HCT116 (cell line): ENCODE measurements at regions not wholly inside any gene's neighbourhood (a gene's known extent, or its start where the extent isn't known, plus 50 kb on each side); places are given as distances from the start of the nearest gene placed in this dataset.

Experiments
- ATAC-seq: fragments of 200-7000 bp; cut with Tn5 transposase; 2 replicates; pipeline ENCODE4 v1.9.1; 2020; ENCODE audit warnings: mild to moderate bottlenecking, moderate library complexity
- BruUV-seq: library from RNA; stranded (reverse); fragments of 400-500 nt; replicated peaks from 2 replicates; lab custom pipeline; 2021; lab: Mats Ljungman, UMichigan
- CTCF ChIA-PET: fragments of 300-600 bp; sonication (Branson Sonifier 250); formaldehyde crosslinking; loops from one replicate; lab custom pipeline; 2021; ENCODE audit warnings: antibody characterized with exemption; lab: Charles Lee
- POLR2A ChIA-PET: fragments of 300-600, 350-600 bp; sonication (Branson Sonifier 250); formaldehyde crosslinking; loops from one replicate; lab custom pipeline; 2021; ENCODE audit warnings: antibody characterized with exemption; lab: Charles Lee
- RAD21 ChIA-PET, 2 experiments: fragments of 300-600 bp; sonication (Branson Sonifier 250); formaldehyde crosslinking; loops; one replicate each; lab custom pipeline; 2023; ENCODE audit warnings: low total read pairs in 2 of 2; ENCODE audit not compliant: uncharacterized antibody in 2 of 2, unreplicated experiment in 2 of 2, low non-redundant PET in 1 of 2; lab: Charles Lee
- DNase-seq: peaks from one replicate; pipeline ENCODE4 v3.0.0-alpha.2; 2010; ENCODE audit warnings: low read depth, low spot score
- H2AFZ ChIP-seq: fragments of 200-600 bp; shearing (Covaris generic), sonication (generic); 2 replicates; pipeline ENCODE4 v1.6.1; 2017; ENCODE audit warnings: low read depth, mixed run types, mixed read lengths, antibody characterized with exemption, low read length; ENCODE audit not compliant: poor library complexity, severe bottlenecking
- H3K27ac ChIP-seq: 2 replicates; pipeline ENCODE4 v1.5.1; 2012; ENCODE audit warnings: low read depth, low read length
- H3K27me3 ChIP-seq: fragments of 200-600 bp; sonication (generic); 2 replicates; pipeline ENCODE4 v1.6.1; 2016; ENCODE audit warnings: mixed run types, low read length, mixed read lengths; ENCODE audit not compliant: insufficient read depth
- H3K36me3 ChIP-seq, 2 experiments: fragments of 200-500 bp in 1 of 2; fragments of 200-600 bp in 1 of 2; sonication (Bioruptor generic) in 1 of 2; sonication (generic) in 1 of 2; 2 replicates each; pipeline versions ENCODE4 v1.5.1 to v1.6.1; 2014 to 2016; ENCODE audit warnings: low read length in 2 of 2, inconsistent platforms in 1 of 2, mixed read lengths in 1 of 2, mixed run types in 1 of 2; ENCODE audit not compliant: insufficient read depth in 2 of 2, control insufficient read depth in 1 of 2
- H3K4me1 ChIP-seq, 2 experiments: fragments of 200-600 bp in 1 of 2; sonication (generic) in 1 of 2; 2 replicates each; pipeline versions ENCODE4 v1.5.1 to v1.6.1; 2012 to 2017; ENCODE audit warnings: low read length in 2 of 2, inconsistent platforms in 1 of 2, mild to moderate bottlenecking in 1 of 2, mixed read lengths in 1 of 2, mixed run types in 1 of 2, moderate library complexity in 1 of 2; ENCODE audit not compliant: insufficient read depth in 2 of 2, control insufficient read depth in 1 of 2
- H3K4me2 ChIP-seq: fragments of 200-600 bp; sonication (generic); 2 replicates; pipeline ENCODE4 v1.6.1; 2017; ENCODE audit warnings: mixed run types, low read length, mixed read lengths
- H3K4me3 ChIP-seq, 2 experiments: fragments of 200-600 bp in 1 of 2; sonication (generic) in 1 of 2; replicated peaks in 1 of 2; 2 replicates each; pipeline ENCODE4 v1.5.1; 2011 to 2016; ENCODE audit warnings: low read length in 2 of 2, control low read depth in 1 of 2, low read depth in 1 of 2, mild to moderate bottlenecking in 1 of 2, mixed read lengths in 1 of 2, mixed run types in 1 of 2
- H3K79me2 ChIP-seq: fragments of 200-600 bp; sonication (generic); 2 replicates; pipeline ENCODE4 v1.6.1; 2017; ENCODE audit warnings: mild to moderate bottlenecking, mixed run types, low read length, moderate library complexity, mixed read lengths; ENCODE audit not compliant: insufficient read depth
- H3K9ac ChIP-seq: fragments of 200-600 bp; sonication (generic); 2 replicates; pipeline ENCODE4 v1.6.1; 2016; ENCODE audit warnings: low read length, mixed read lengths
- H3K9me2 ChIP-seq: fragments of 200-600 bp; sonication (generic), shearing (Covaris generic); 2 replicates; pipeline ENCODE4 v1.6.1; 2017; ENCODE audit warnings: mixed run types, mild to moderate bottlenecking, moderate library complexity; ENCODE audit not compliant: insufficient read depth
- H3K9me3 ChIP-seq, 2 experiments: fragments of 200-500 bp in 1 of 2; fragments of 200-600 bp in 1 of 2; sonication (Bioruptor generic) in 1 of 2; sonication (generic) in 1 of 2; 2 replicates each; pipeline ENCODE4 v1.6.1; 2014 to 2017; ENCODE audit warnings: low read length in 2 of 2, mixed read lengths in 2 of 2, inconsistent platforms in 1 of 2, low read depth in 1 of 2, mild to moderate bottlenecking in 1 of 2, mixed run types in 1 of 2, moderate library complexity in 1 of 2; ENCODE audit not compliant: control insufficient read depth in 1 of 2, insufficient read depth in 1 of 2
- H4K20me1 ChIP-seq: fragments of 200-600 bp; sonication (generic), shearing (Covaris generic); 2 replicates; pipeline ENCODE4 v1.6.1; 2017; ENCODE audit warnings: mixed run types, mild to moderate bottlenecking, moderate library complexity; ENCODE audit not compliant: insufficient read depth
- ATF3 ChIP-seq: IDR thresholded peaks from 2 replicates; pipeline ENCODE4 v1.6.1; 2012
- CTCF ChIP-seq, 3 experiments: fragments of 200-600 bp in 1 of 3; sonication (generic) in 1 of 3; IDR thresholded peaks in 2 of 3; conservative IDR thresholded peaks in 1 of 3; 2 replicates each; pipeline ENCODE4 v1.5.1; 2012 to 2017; ENCODE audit warnings: low read depth in 2 of 3, low read length in 2 of 3, antibody characterized with exemption in 1 of 3, borderline replicate concordance in 1 of 3, control low read depth in 1 of 3, mild to moderate bottlenecking in 1 of 3, mixed read lengths in 1 of 3, mixed run types in 1 of 3, moderate library complexity in 1 of 3; ENCODE audit not compliant: insufficient read depth in 1 of 3
- EGR1 ChIP-seq: IDR thresholded peaks from 2 replicates; pipeline ENCODE4 v1.6.1; 2012; ENCODE audit warnings: low read depth
- EZH2phosphoT487 ChIP-seq: fragments of 200-600 bp; IDR thresholded peaks from 2 replicates; pipeline ENCODE4 v1.6.1; 2018; ENCODE audit warnings: antibody characterized with exemption, borderline replicate concordance
- FOSL1 ChIP-seq: IDR thresholded peaks from 2 replicates; pipeline ENCODE4 v1.6.1; 2012; ENCODE audit warnings: low read depth
- JUND ChIP-seq: IDR thresholded peaks from 2 replicates; pipeline ENCODE4 v1.6.1; 2012
- POLR2A ChIP-seq: IDR thresholded peaks from 2 replicates; pipeline ENCODE4 v1.7.0; 2011; ENCODE audit warnings: borderline replicate concordance; ENCODE audit not compliant: insufficient read depth, insufficient read length; ENCODE audit errors: extremely low read depth
- RAD21 ChIP-seq: IDR thresholded peaks from 2 replicates; pipeline ENCODE4 v1.6.1; 2012; ENCODE audit warnings: low read depth, mild to moderate bottlenecking
- REST ChIP-seq: IDR thresholded peaks from 2 replicates; pipeline ENCODE4 v1.6.1; 2012; ENCODE audit warnings: low read depth
- SIN3A ChIP-seq: IDR thresholded peaks from 2 replicates; pipeline ENCODE4 v1.6.1; 2012; ENCODE audit warnings: low read depth
- SP1 ChIP-seq: IDR thresholded peaks from 2 replicates; pipeline ENCODE4 v1.6.1; 2012; ENCODE audit warnings: low read depth
- SRF ChIP-seq: IDR thresholded peaks from 2 replicates; pipeline ENCODE4 v1.6.1; 2012; ENCODE audit warnings: low read depth
- TCF7L2 ChIP-seq: IDR thresholded peaks from 2 replicates; pipeline ENCODE4 v1.7.0; 2011; ENCODE audit warnings: borderline replicate concordance, inconsistent platforms; ENCODE audit not compliant: insufficient read depth, insufficient read length; ENCODE audit errors: extremely low read depth
- YY1 ChIP-seq: IDR thresholded peaks from 2 replicates; pipeline ENCODE4 v1.6.1; 2011; ENCODE audit warnings: low read length, low read depth, moderate library complexity, mild to moderate bottlenecking; ENCODE audit not compliant: insufficient replicate concordance; ENCODE audit errors: extremely low read depth
- ZBTB33 ChIP-seq: IDR thresholded peaks from 2 replicates; pipeline ENCODE4 v1.6.1; 2011; ENCODE audit warnings: mild to moderate bottlenecking, low read length, moderate library complexity; ENCODE audit not compliant: insufficient replicate concordance; ENCODE audit errors: extremely low read depth
- intact Hi-C: fragments of 100-400 bp; cut with micrococcal nuclease; formaldehyde crosslinking; loops from 2 replicates; pipeline ENCODE4 v1.10.0; 2022

- TF ChIP-seq ZBTB33: no peak
Measured at GRCh38 chr14:55846826-55847446, 266.9 kb downstream of the KTN1 start (continued).

- ChIA-PET CTCF (no interaction called here), POLR2A (no interaction called here), RAD21 (no interaction called here)
- Histone ChIP-seq H3K4me3 (no peak overlapping the region), H3K27me3 (no peaks in the 10 kb centered on the region), H3K79me2 (no peaks in the 10 kb centered on the region), H3K9ac (no peak overlapping the region), H2AFZ (no peak overlapping the region), H3K4me1 (peaks cover 10 to 31% of the 10 kb centered on the region in 2 experiments), H3K9me2 (no peaks in the 10 kb centered on the region), H3K4me2 (no peak overlapping the region), H4K20me1 (no peaks in the 10 kb centered on the region), H3K36me3 (no peaks in the 10 kb centered on the region), H3K27ac (no peak overlapping the region), H3K9me3 (no peaks in the 10 kb centered on the region)
- no peak for TF ChIP-seq EZH2phosphoT487
- no peak for TF ChIP-seq SP1
- TF ChIP-seq FOSL1: no peak
- no peak for TF ChIP-seq SRF
- TF ChIP-seq ZBTB33: no peak
- TF ChIP-seq REST: no peak
- no peak for TF ChIP-seq YY1
- no peak for TF ChIP-seq RAD21
- TF ChIP-seq JUND: no peak
- no peak for TF ChIP-seq TCF7L2
- no peak for TF ChIP-seq POLR2A
- no peak for TF ChIP-seq EGR1
- no peak for TF ChIP-seq SIN3A
- no peak for TF ChIP-seq ATF3
- TF ChIP-seq CTCF (IDR thresholded peaks at IDR 0.05 in 2 of 3, conservative IDR thresholded peaks at IDR 0.05 in 1 of 3; ENCODE audit: borderline replicate concordance in 1 of 3, insufficient read depth in 1 of 3, low read depth in 2 of 3, low read length in 2 of 3): no peak
- DNase-seq (no peak), ATAC-seq (no peak)
- intact Hi-C loops: no loop called here
- no TSS peak for BruUV-seq
Measured at GRCh38 chr14:55847766-55848165, 267.8 kb downstream of the KTN1 start.
